Psoas muscle (tissue), 7 donors: ENCODE measurements at regions not wholly inside any gene's neighbourhood (a gene's known extent, or its start where the extent isn't known, plus 50 kb on each side); places are given as distances from the start of the nearest gene placed in this dataset.

Experiments used
- ATAC-seq, 4 donors: fragments of 200-7000 bp; cut with Tn5 transposase; one replicate each; pipeline ENCODE4 v1.9.1; 2020; ENCODE audit warnings: moderate library complexity in 3 of 4, mild to moderate bottlenecking in 2 of 4
- DNase-seq, 2 donors: peaks; one replicate each; pipeline ENCODE4 v3.0.0-alpha.2; 2020
- H3K27ac ChIP-seq: fragments of 200-600 bp; one replicate; pipeline ENCODE4 v1.8.0; 2022
- H3K27me3 ChIP-seq, 3 donors: fragments of 200-600 bp in 1 of 3; one replicate each; pipeline versions ENCODE4 v1.6.1 to v1.8.0; 2013 to 2022; ENCODE audit warnings: low read length in 2 of 3, mild to moderate bottlenecking in 2 of 3, moderate library complexity in 1 of 3; ENCODE audit not compliant: insufficient read depth in 3 of 3
- H3K36me3 ChIP-seq, 2 donors: fragments of 200-600 bp in 1 of 2; one replicate each; pipeline versions ENCODE4 v1.6.1 to v1.8.0; 2013 to 2022; ENCODE audit warnings: low read depth in 1 of 2, mild to moderate bottlenecking in 1 of 2, moderate library complexity in 1 of 2; ENCODE audit not compliant: insufficient read depth in 1 of 2
- H3K4me1 ChIP-seq: fragments of 200-600 bp; one replicate; pipeline ENCODE4 v1.8.0; 2022
- H3K4me3 ChIP-seq: fragments of 200-600 bp; one replicate; pipeline ENCODE4 v1.8.0; 2022; ENCODE audit warnings: mild to moderate bottlenecking
- H3K9me3 ChIP-seq: fragments of 200-600 bp; one replicate; pipeline ENCODE4 v1.8.0; 2022
- CTCF ChIP-seq: fragments of 200-600 bp; IDR thresholded peaks from one replicate; pipeline ENCODE4 v1.8.0; 2022; ENCODE audit warnings: antibody characterized with exemption
- WGBS, 3 donors: extraction: QIAGEN DNeasy Blood & Tissue Kit; methylation state at CpG; one replicate each; pipeline versions ENCODE4 v1.1.6 to v1.1.7; 2013; 5-methylcytosine and 5-hydroxymethylcytosine counted together
- intact Hi-C, 2 donors: fragments of 100-400 bp; cut with DNase I; formaldehyde crosslinking; loops; one replicate each; pipeline versions ENCODE4 v1.11.0 to v1.14.2; 2022
- donor health status: healthy with polysubstance abuse.
- donor health status: DM: no; HTN: no; CAD: no; lungs with moderate emphysema.
- donor health status: Bipolar disorder and iron deficiency.
- donor health status: healthy.
- donor health status: DM: yes; HTN: yes; CAD: no.
- donor health status: DM: no; HTN: no; CAD: no.
- donor health status: DM: yes; HTN: yes; CAD: no.

- 92 to 99% (median 95%) methylated on average over 6 of the region's 6 CpGs for WGBS, 3 donors
- Histone ChIP-seq H3K36me3 (no peaks in the 10 kb centered on the region), H3K4me3 (no peak overlapping the region), H3K4me1 (no peaks in the 10 kb centered on the region), H3K27ac (no peak overlapping the region), H3K27me3 (peaks cover 0 to 1% (median 0%) of the 10 kb centered on the region in 3 donors), H3K9me3 (no peaks in the 10 kb centered on the region)
- ATAC-seq (no peak), DNase-seq (no peak)
- intact Hi-C loops, result no loop called here
- TF ChIP-seq CTCF, result no peak
These were observed 119.8 kb upstream of the GSC start for GRCh38 chr14:94889520-94890312.

- Histone ChIP-seq H3K4me1 (no peaks in the 10 kb centered on the region), H3K4me3 (no peak overlapping the region), H3K27me3 (peaks cover 0 to 3% (median 1%) of the 10 kb centered on the region in 3 donors), H3K36me3 (no peaks in the 10 kb centered on the region), H3K9me3 (no peaks in the 10 kb centered on the region), H3K27ac (no peak overlapping the region)
- DNase-seq, result no peak
- WGBS, 3 donors, result 80 to 83% (median 80%) methylated on average over 12 of the region's 12 CpGs
- no peak for TF ChIP-seq CTCF
- no peak for ATAC-seq
- intact Hi-C loops, result no loop called here
These were observed 118.2 kb upstream of the GSC start for GRCh38 chr14:94888121-94888520.

GRCh38 chr14:94887591-94887990, 117.7 kb upstream of the GSC start:
- TF ChIP-seq CTCF, result no peak
- H3K27me3 ChIP-seq, result peaks cover 0 to 3% (median 1%) of the 10 kb centered on the region in 3 donors
- H3K36me3 ChIP-seq, result no peaks in the 10 kb centered on the region
- H3K9me3 ChIP-seq, result no peaks in the 10 kb centered on the region
- H3K27ac ChIP-seq, result no peak overlapping the region
- no peak overlapping the region for H3K4me3 ChIP-seq
- WGBS, 3 donors, result 81 to 95% (median 91%) methylated on average over 6 to 10 of the region's 10 CpGs
- ATAC-seq (no peak), DNase-seq (no peak)
- no peaks in the 10 kb centered on the region for H3K4me1 ChIP-seq
- intact Hi-C loops, result no loop called here

GRCh38 chr14:94886931-94887330, 117.0 kb upstream of the GSC start:
- Histone ChIP-seq H3K9me3 (no peaks in the 10 kb centered on the region), H3K36me3 (no peaks in the 10 kb centered on the region), H3K4me3 (no peak overlapping the region), H3K27ac (no peak overlapping the region), H3K4me1 (no peaks in the 10 kb centered on the region), H3K27me3 (peaks cover 0 to 3% (median 1%) of the 10 kb centered on the region in 3 donors)
- intact Hi-C loops, result no loop called here
- no peak for TF ChIP-seq CTCF
- WGBS, 3 donors, result 78 to 88% (median 84%) methylated on average over 7 of the region's 7 CpGs
- DNase-seq, result no peak
- ATAC-seq, result no peak
